HG03108 (cell line): ENCODE measurements at regions not wholly inside any gene's neighbourhood (a gene's known extent, or its start where the extent isn't known, plus 50 kb on each side); places are given as distances from the start of the nearest gene placed in this dataset.

Source experiments
- ATAC-seq: cut with Tn5 transposase; IDR thresholded peaks from one replicate; pipeline ENCODE4 v1.9.1; 2021; ENCODE audit warnings: moderate library complexity; ENCODE audit not compliant: unreplicated experiment

DNA sequence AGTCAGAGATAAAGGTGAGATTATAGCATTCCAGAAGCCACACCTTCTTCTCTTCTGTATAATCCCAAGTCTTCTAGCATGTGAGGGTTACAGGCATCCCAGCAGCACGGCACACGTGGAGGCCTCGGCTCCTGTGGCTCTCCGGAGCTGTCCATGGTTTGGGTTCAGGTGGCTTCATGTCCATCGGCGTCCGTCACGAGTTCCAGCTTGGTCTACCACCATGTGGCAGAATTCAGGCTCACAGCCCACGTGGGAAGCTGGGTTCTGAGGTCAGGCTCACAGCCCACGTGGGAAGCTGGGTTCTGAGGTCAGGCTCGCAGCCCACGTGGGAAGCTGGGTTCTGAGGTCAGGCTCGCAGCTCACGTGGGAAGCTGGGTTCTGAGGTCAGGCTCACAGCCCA lies 378.3 kb upstream of the SALL3 start:
- no peak for ATAC-seq

DNA sequence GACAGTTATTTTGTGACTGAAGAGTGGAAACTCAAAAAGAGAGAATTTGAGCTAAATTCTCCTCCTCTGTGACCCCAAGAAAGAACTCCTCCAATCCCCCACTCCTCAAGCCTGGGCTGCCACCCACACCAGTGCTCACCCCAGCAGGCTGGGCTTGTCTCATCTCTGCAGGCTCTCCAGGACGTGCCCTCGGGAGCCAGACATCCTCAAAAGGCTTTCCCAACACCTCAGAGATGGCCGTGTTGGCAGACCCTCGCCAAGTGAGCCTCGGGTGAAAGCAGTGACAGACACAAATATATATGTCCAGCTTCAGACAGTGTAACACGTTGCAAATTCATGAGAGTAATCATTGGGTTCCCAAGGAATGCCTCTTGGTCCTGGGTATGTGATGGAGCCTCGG lies 377.7 kb upstream of the SALL3 start:
- ATAC-seq: no peak

DNA sequence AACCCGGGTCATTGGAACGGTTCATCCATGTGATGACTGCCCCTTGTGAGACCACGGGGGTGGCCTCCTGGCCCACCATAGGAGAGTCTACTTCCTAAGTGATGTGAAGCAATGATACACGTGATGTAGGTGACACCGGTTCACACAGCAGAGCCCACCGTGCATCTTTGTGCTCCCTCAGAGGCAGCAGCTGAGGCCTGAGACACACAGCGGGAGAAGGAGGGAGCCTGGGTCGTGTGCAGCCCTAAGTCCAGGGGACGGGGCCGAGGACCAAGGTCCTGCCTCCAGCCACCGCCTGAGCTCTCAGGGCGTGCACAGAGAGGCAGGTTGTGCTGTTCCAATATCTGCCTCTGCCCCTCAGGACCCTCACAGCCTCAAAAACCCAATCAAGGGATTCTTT lies 377.2 kb upstream of the SALL3 start:
- ATAC-seq: no peak

DNA sequence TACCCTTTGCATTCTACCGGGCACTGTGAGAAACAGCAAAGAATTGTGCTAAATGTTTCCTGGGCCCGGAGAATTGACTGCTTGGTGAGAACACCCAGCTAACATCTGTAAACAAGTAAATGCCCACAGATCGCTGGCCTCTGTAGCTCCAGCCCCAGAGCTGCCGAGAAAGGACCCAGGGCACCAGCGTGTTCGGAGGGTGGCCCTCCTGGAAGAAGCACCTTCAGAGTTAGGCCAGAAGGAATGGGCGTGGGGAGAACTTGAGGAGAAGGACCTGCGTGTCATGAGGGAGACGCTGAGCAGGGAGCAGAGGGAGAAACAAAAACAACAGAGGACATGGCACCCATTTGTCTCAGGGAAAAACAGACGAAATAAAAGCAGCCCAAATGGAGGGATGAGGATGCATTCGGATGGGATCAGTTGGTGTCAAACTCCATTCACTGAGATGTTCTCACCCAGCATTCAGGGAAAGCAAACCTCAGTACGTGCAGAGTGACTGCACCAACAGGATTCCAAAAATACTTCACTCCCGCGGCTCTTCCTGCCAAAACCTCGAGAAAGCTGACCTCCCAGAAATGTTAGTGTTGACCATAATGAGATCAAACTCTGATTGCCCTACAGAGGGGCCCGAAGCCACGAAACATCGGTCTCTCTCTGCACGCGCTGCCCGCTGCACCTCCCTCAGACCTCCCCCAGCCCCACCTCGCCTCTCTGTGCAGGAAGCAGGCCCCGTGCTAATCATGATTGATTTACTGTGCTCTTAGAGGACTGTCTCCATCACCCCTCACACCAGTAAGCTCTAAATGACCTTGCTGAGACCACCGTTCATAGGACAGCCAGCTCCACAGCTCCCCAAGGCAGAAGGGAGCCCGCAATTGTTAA lies 376.3 kb upstream of the SALL3 start:
- no peak for ATAC-seq

DNA sequence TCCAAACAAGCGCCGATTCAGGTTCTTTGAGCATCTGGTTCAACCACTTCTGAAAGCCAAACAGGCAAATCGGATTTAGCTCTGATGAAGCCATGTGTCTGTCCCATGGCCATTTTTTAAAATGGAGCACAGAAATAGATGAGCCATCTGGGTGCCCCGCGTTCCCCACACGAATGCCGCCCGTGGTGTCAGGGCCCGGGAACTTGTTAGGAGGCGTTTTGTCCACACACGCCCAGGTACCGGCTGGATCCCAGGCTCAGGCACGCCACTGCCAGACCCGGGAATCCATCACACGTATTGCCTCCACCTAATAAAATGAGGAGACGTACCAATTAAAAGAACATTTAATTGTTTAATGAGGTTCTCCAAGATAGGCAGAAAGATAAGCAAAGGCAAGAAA lies 374.4 kb upstream of the SALL3 start:
- no peak for ATAC-seq

DNA sequence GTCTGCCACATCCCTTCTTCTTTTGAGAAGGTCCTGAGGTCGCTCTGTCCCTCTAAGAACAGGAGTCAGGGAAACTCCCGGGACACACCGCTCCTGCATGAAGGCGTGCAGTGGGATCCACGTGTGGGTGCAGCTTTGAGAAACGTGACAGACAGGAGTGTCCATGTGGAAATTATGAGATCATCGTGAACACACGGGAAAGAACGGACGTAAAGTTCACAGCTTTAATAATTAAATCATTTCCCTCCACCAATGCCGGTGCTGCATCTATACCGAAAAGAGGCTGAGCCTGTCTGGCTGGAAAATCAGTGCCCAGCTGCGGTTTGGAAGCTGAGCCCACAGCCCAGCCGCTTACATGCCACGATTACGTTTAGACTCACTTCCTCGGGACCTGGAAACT lies 372.4 kb upstream of the SALL3 start:
- ATAC-seq: no peak

DNA sequence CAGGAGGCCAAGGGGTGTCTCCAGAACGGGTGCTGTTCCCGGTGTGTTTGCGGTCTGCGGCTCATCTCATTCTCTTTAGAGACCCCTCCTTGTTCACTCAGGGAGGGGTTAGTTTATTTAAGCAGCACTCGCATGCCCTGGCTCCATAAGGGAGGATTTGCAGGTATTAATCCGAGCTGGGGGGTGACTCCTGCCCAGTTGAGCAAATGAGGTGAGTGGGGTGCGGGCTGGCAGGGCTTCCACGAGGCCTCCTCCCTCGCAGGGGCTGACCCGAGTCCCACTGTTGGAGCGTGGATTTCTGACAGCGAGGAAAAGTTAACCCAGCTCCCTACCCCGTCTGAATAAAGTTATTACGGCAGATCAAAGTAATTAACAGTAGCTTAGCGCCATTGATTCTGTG lies 371.8 kb upstream of the SALL3 start:
- ATAC-seq: no peak

DNA sequence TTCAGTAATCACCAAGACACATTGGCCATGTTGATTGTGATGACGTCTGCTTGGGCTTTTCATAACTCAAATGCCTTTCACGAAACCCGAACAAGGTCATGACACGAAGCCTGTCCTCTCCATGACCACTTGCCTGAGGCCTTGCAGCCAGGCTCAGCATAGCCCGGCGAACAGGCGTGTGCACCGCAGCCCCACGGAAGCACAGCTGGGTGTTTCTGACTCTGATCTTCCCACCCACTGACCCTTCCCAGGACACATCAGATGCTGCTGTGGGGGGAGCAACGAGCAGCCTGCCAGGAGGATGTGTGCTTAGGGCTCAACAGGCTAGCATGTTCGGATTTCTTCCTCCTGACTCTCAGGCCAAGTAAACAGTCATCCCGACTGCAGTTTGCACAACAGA lies 369.4 kb upstream of the SALL3 start:
- ATAC-seq: no peak

DNA sequence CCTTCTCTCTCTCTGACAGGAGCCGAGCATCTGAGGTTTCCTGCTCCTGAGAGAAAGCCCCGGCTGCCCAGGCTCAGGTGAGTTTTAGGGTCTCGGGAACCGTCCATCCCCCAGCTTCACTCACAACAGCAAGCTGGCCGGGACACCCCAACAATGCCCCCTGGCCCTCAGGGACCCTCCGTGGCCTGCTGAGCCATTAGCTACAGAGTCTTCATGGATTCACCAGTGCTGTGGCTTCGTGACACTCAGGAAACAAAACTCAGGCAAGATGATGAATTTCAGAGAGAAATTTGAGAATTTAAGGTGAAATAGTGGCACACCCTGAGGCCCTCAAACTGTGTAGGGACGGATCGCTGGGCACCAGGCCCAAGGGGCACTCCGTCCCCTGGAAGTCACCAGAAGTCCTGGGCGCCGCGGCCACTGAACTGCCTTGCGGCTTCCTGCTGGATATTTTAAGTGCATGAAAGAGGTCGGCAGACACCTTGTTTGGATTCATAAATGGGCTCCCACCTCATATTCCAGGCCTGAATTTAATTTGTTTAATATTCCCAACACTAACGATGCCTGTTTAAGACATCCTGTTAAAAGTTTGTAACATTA lies 368.3 kb upstream of the SALL3 start:
- ATAC-seq: no peak

DNA sequence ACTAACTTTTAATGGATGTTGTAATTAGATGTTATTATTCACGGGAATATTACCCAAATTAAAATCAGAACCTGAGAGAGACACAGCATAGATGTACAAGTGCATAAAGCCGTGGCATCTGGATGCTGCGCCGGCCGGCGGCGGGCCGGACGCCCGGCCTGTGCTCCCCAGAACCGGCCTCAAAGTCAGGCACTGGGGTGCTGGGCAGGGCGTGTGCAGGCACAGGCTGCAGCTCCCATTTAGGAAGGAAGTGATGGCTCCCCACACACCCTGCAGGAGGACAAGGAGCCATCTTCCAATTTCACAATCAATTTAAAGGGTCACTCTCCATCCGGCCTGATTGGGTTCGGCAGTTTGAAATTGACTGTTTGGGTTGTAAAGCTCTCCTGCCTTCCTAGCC lies 367.7 kb upstream of the SALL3 start:
- no peak for ATAC-seq

DNA sequence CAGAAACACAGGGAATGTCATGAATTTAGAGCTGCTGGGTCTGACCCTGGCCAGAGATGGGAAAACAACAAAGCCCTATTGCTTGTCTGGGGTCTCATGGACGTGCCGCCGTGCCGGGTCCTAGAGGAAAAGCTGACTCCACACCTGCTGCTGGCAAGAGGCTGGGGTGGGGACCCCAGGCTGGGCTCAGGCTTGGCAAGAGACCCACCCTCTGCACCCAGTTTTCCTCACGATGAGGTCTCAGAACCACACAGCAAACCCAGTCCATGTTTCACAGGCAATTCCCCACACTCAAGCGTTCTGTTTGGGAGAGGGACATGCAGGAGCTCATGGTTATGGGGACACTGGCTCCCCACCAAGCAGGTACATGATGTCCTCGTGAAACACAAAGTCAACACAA lies 367.3 kb upstream of the SALL3 start:
- ATAC-seq: no peak

DNA sequence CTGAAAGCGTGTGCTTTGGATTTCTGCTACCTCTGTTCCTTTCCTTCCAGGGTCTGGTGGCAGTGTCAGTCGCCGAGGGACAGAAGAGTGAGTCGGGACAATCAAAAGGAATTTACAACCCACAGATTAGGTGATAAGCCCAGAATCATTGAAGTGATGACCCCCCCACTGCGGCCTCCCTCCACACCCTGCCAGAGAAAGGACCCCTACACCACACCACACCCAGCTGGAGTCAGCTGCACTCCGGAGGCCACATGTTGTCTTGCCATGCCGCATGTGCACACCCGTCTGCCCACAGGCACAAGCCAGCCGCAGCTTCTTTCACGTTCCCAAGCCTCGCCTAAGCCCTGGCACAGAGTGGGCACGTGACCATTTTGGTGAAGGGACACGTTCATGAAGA lies 366.8 kb upstream of the SALL3 start:
- no peak for ATAC-seq

DNA sequence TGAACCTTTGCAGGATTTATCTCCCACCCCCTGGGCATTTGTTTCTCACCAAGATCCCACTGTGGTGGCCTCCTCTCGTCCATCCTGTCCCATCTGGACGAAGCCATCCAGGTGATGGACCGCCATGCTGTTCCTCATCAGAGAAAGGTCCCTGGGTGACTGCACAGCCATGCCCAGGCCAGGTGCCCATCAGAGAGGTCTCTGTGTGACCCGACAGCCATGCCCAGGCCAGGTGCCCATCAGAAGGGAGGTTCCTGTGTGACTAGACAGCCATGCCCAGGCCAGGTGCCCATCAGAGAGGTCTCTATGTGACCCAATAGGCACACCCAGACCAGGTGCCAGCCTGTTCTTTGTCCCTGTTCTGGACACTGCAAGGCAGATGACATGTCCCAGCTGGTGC lies 360.9 kb upstream of the SALL3 start:
- no peak for ATAC-seq

DNA sequence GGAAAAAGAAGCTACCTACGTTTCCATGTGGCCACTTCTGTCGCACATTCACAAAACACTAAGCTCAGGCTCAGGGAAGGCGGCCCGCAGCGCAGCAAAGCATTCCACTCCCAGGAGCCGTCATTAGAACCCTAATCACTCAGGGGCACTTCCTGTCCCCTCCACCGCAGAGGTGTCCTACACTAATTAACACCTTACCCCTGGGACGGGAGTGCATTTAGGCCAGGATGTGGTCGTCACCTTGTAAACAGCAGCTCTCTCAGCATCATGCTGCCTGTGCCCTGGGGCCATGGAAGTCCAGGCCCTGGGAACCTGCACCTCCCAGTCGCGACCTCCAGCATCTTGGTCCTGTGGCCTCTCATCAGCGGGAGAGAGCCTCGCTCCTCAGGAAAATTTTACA lies 359.8 kb upstream of the SALL3 start:
- no peak for ATAC-seq

DNA sequence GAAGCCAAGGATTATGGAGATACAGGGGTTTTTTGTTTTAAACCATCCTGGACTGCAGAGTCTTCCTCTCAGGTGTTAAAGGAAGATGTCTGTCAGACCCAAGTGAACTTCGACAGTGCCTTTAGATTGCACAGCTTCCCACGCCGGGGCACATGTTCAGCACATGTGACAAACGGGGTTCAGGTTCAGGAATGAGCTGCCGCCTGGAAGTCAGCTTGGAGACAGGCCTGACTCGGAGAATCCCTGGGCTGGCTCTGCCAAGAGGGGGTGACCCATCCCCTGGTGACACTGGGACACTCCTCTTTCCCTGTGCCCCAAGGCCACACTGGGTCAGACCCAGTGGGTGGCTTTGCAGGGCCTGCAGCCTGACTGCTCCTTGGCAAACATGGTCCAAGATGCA lies 359.3 kb upstream of the SALL3 start:
- ATAC-seq: no peak

DNA sequence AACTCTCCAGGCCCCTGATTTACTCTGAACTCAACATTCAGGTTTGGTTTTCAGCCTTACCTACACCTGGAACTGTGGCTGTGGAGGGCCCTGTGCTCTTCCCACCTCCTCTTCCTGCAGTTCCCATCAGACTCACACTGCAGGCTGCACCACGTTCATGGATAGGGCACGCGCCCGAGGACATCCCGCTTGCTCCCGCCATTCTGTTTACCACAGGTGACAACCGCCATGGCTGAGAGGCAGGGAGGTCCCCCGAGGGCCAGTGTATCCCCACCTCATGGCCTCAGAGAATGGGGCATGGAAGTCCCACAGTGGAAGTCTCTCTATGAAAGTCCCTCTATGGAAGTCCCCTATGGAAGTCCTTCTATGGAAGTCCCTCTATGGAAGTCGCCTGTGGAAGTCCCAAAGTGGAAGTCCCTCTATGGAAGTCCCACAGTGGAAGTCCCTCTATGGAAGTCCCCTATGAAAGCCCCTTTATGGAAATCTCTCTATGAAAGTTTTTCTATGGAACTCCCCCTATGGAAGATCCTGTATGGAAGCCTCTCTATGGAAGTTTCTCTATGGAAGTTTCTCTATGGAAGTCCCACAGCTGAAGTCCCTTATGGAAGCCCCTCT lies 358.4 kb upstream of the SALL3 start:
- ATAC-seq: no peak

DNA sequence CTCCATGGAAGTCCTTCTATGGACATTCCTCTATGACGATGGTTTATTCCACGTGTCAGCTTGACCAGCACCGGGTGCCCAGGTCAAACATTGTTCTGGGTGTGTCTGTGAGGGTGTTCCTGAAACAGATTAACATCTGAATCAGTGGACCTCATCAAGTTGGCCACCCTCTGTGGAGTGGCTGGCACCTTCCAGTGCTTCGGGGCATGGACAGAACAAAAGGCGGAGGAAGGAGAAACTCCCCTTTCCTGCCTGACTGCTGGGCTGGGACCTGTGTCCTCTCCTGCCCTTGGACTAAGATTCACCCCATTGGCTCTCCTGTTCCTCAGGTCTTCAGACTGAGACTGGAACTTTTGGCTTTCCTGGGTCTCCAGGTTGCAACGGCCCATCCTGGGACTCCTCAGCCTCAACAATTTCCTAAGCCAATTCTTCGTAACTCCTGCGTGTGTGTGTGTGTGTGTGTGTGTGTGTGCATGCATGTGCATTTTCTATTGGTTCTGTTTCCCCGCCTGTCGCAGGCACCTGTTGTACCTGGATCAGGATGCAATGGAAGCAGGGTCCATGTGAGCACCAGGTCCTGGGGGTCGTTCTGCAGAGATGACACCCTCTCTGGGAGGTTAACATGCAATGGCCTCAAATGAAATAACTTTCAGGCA lies 357.2 kb upstream of the SALL3 start:
- ATAC-seq: no peak

DNA sequence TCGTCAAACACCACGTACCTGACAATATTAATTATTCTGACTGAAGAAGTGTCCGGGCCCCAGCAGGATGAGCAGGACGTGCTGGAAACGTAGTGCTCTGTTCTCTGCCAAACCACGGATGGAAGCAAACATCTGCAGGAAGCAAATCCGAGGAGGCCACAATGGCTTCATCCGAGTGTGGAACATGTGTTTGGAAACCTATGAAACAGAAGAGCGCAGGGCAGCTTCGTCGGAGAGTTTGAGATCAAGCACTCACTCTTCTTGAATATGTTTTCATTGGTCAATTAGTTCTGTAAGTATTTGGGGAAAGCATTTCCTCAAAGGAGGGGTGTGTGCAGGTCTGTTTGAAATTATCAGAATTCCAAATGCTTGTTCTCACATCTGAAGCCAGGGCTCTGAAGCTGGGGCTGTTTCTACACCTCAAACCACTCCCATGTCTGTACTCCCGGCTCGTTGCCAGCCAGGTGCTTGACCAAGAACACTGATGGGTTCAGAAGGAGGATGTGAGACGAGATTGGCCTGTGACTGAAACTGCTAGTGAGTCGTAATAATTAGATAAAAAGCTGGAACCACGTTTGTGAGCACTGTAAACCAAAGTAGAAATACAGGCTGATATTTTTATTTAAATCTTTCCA lies 356.6 kb upstream of the SALL3 start:
- no peak for ATAC-seq

DNA sequence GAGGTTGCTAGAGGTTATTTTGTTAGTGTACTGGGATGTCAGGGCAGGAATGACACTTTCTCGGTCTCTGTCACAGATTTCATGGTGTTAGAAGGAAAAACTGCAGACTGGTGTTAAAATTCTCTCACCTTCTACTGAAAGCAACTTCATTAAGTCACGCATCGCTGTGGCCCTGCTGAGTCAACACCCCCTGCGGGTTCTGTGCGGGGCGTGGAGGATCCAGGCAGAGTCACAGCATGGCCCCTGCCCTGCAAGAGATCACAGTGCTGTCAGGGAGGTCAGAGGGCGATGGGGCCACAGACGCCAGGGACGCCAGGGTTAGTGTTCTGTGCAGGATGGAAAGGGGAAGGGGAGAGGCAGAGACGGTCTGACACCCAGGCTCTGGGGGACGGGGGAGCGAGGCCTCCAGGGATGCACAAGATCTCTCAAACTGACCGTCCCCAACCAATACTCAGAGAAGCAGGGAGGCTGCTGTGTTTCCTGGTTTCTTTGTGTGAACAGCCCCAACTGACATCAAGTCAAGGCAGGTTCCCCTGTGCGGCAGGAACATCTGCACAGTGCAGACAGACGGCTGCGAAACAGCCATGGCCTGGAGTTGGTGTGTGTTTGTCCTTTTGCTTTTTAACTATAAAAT lies 354.9 kb upstream of the SALL3 start:
- no peak for ATAC-seq

DNA sequence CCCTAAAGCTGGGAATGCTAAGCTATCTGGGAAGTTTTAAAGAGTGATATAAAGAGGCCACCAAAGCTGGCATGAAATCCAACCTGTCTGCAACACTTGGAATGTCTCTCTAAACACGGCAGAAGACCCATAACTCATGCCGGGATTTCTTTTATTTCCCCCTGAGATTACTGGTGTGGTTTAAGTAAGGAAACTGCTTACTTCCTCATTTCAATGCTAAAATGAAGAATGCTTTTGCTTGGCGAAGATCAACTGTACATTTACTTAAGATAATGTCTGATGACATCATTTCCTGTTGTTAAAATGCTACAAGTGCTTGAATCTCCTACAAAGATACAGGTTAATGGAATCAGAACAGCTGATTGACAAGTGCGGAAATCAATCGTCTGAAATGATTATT lies 353.8 kb upstream of the SALL3 start:
- no peak for ATAC-seq
